ENCODE measurements at regions not wholly inside any gene's neighbourhood (a gene's known extent, or its start where the extent isn't known, plus 50 kb on each side); places are given as distances from the start of the nearest gene placed in this dataset.

GRCh38 chr5:136802383-136802782, 437.0 kb upstream of the TRPC7 start:
- ATAC-seq = no peak
- H3K9me3 Mint-ChIP-seq = peaks cover 2 to 5% of the 10 kb centered on the region in 2 donors
- 60% methylated on average over 2 of the region's 2 CpGs for WGBS (ENCODE audit: insufficient coverage)
- intact Hi-C loops (cut with micrococcal nuclease) = no loop called here
- no peak overlapping the region for H3K4me3 Mint-ChIP-seq
- Histone ChIP-seq H3K36me3 (ENCODE audit: control insufficient read depth, insufficient read depth, low read length) (no peaks in the 10 kb centered on the region), H3K27ac (ENCODE audit: low read length) (no peak overlapping the region), H3K4me1 (ENCODE audit: control insufficient read depth, insufficient read depth, low read length) (no peaks in the 10 kb centered on the region), H3K9me3 (ENCODE audit: control insufficient read depth, insufficient read depth, low read length) (no peaks in the 10 kb centered on the region), H3K27me3 (ENCODE audit: control insufficient read depth, insufficient read depth, low read length) (no peaks in the 10 kb centered on the region), H3K4me3 (ENCODE audit: low read length) (no peak overlapping the region)
- no peak for TF ChIP-seq CTCF (IDR thresholded peaks at IDR 0.05)
- no peak overlapping the region for H3K27ac Mint-ChIP-seq
- no peaks in the 10 kb centered on the region for H3K4me1 Mint-ChIP-seq
- no peaks in the 10 kb centered on the region for H3K36me3 Mint-ChIP-seq
- no peaks in the 10 kb centered on the region for H3K27me3 Mint-ChIP-seq (ENCODE audit: low read depth in 2 of 2)
- no peak for DNase-seq

DNA sequence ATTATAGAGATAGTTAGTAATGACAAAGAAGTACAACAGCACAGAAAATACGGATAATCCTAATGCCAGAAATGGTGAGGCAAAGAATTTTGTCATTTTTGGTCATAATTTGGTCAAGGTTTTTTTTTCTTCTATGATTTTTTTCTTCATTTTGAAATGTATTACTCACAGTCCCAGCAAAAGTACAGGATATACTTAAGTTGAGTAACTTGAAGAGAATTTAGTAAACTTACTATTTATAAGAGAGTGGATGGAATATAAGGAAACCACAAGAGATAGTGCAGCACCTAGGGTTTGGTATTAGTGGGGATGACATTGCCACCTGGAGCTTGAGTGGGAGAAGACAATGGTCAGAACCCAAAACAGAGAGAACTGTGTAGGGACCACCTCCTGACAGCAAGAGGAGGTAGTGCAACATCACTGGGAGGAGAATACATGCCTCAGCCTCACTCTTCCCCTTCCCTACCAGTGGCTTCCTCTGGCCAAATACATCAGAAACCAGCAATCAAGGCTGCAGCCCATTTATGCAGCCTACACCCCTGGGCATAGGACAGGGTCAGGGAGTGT, 434.5 kb upstream of the TRPC7 start:
- ATAC-seq = no peak
- H3K4me3 Mint-ChIP-seq = no peak overlapping the region
- 83% methylated on average over 1 of the region's 1 CpG for WGBS (ENCODE audit: insufficient coverage)

GRCh38 chr5:136793300-136793699, 428.0 kb upstream of the TRPC7 start:
- H3K27ac Mint-ChIP-seq = no peak overlapping the region
- WGBS (ENCODE audit: insufficient coverage) = no CpG with 5 or more reads among the region's 3 CpGs
- intact Hi-C loops (cut with micrococcal nuclease) = no loop called here

More for the DNA sequence above, 434.5 kb upstream of the TRPC7 start:
- Histone ChIP-seq H3K4me1 (ENCODE audit: control insufficient read depth, insufficient read depth, low read length) (no peaks in the 10 kb centered on the region), H3K4me3 (ENCODE audit: low read length) (no peak overlapping the region), H3K9me3 (ENCODE audit: control insufficient read depth, insufficient read depth, low read length) (peaks cover 8% of the 10 kb centered on the region), H3K27me3 (ENCODE audit: control insufficient read depth, insufficient read depth, low read length) (no peaks in the 10 kb centered on the region), H3K27ac (ENCODE audit: low read length) (no peak overlapping the region), H3K36me3 (ENCODE audit: control insufficient read depth, insufficient read depth, low read length) (no peaks in the 10 kb centered on the region)
- H3K36me3 Mint-ChIP-seq = no peaks in the 10 kb centered on the region
- H3K27me3 Mint-ChIP-seq (ENCODE audit: low read depth in 2 of 2) = no peaks in the 10 kb centered on the region
- intact Hi-C loops (cut with micrococcal nuclease) = no loop called here
- no peak for TF ChIP-seq CTCF (IDR thresholded peaks at IDR 0.05)
- H3K4me1 Mint-ChIP-seq = no peaks in the 10 kb centered on the region
- DNase-seq = no peak
- peaks cover 6 to 8% of the 10 kb centered on the region in 2 donors for H3K9me3 Mint-ChIP-seq
- no peak overlapping the region for H3K27ac Mint-ChIP-seq

More at GRCh38 chr5:136793300-136793699, 428.0 kb upstream of the TRPC7 start:
- no peak for TF ChIP-seq CTCF (IDR thresholded peaks at IDR 0.05)
- Mint-ChIP-seq H3K36me3 (no peaks in the 10 kb centered on the region), H3K9me3 (peaks cover 3 to 8% of the 10 kb centered on the region in 2 donors), H3K4me1 (no peaks in the 10 kb centered on the region), H3K4me3 (no peak overlapping the region), H3K27me3 (ENCODE audit: low read depth in 2 of 2) (no peaks in the 10 kb centered on the region)
- ATAC-seq (no peak), DNase-seq (no peak)
- peaks cover 8% of the 10 kb centered on the region for H3K9me3 ChIP-seq (ENCODE audit: control insufficient read depth, insufficient read depth, low read length)
- no peak overlapping the region for H3K4me3 ChIP-seq (ENCODE audit: low read length)
- H3K4me1 ChIP-seq (ENCODE audit: control insufficient read depth, insufficient read depth, low read length) = no peaks in the 10 kb centered on the region
- no peak overlapping the region for H3K27ac ChIP-seq (ENCODE audit: low read length)
- H3K36me3 ChIP-seq (ENCODE audit: control insufficient read depth, insufficient read depth, low read length) = no peaks in the 10 kb centered on the region
- H3K27me3 ChIP-seq (ENCODE audit: control insufficient read depth, insufficient read depth, low read length) = no peaks in the 10 kb centered on the region

Measured in natural killer cell (primary cell).